OCI-LY1 (cell line): ENCODE measurements at regions not wholly inside any gene's neighbourhood (a gene's known extent, or its start where the extent isn't known, plus 50 kb on each side); places are given as distances from the start of the nearest gene placed in this dataset.
"Not testable (repeated sequence)": the region's sequence is repeated elsewhere in the genome, so short reads cannot be mapped to it uniquely, and the experiment has no call there.

Experiments used
- H2AFZ ChIP-seq: fragments of 200-600 bp; sonication (generic), shearing (Covaris generic); 2 replicates; pipeline ENCODE4 v1.6.0; 2014; ENCODE audit warnings: antibody characterized with exemption, mild to moderate bottlenecking, low read length
- H3F3A ChIP-seq: fragments of 200-600 bp; sonication (generic), shearing (Covaris generic); 2 replicates; pipeline ENCODE4 v1.6.0; 2014; ENCODE audit warnings: mild to moderate bottlenecking, antibody characterized with exemption, low read length, moderate library complexity; ENCODE audit not compliant: insufficient read depth
- H3K27ac ChIP-seq: fragments of 200-600 bp; sonication (generic); 2 replicates; pipeline ENCODE4 v1.5.1; 2014; ENCODE audit warnings: low read length, mixed run types, mild to moderate bottlenecking, low read depth; ENCODE audit not compliant: poor library complexity, severe bottlenecking
- H3K27me3 ChIP-seq: fragments of 200-600 bp; sonication (generic); 2 replicates; pipeline ENCODE4 v1.6.0; 2014; ENCODE audit warnings: antibody characterized with exemption, mild to moderate bottlenecking, low read length, moderate library complexity; ENCODE audit not compliant: insufficient read depth
- H3K36me3 ChIP-seq: fragments of 200-600 bp; sonication (generic); 2 replicates; pipeline ENCODE4 v1.6.1; 2014; ENCODE audit warnings: mild to moderate bottlenecking, antibody characterized with exemption, low read length, moderate library complexity, mixed read lengths; ENCODE audit not compliant: insufficient read depth
- H3K4me1 ChIP-seq: fragments of 200-600 bp; sonication (generic); 2 replicates; pipeline ENCODE4 v1.5.1; 2014; ENCODE audit warnings: mild to moderate bottlenecking, low read length, moderate library complexity; ENCODE audit not compliant: insufficient read depth, severe bottlenecking
- H3K4me2 ChIP-seq: fragments of 200-600 bp; sonication (generic), shearing (Covaris generic); 2 replicates; pipeline ENCODE4 v1.6.1; 2014; ENCODE audit warnings: low read length
- H3K4me3 ChIP-seq: fragments of 200-600 bp; sonication (generic); 2 replicates; pipeline ENCODE4 v1.5.1; 2014; ENCODE audit warnings: low read length, low read depth, mild to moderate bottlenecking, mixed read lengths; ENCODE audit not compliant: poor library complexity, severe bottlenecking
- H3K79me2 ChIP-seq: fragments of 200-600 bp; shearing (Covaris generic); 2 replicates; pipeline ENCODE4 v1.6.1; 2016; ENCODE audit warnings: mixed run types, low read length, mixed read lengths; ENCODE audit not compliant: insufficient read depth
- H3K9ac ChIP-seq: fragments of 200-600 bp; sonication (generic), shearing (Covaris generic); 2 replicates; pipeline ENCODE4 v1.6.1; 2014; ENCODE audit warnings: mild to moderate bottlenecking, low read length, mixed read lengths
- H3K9me2 ChIP-seq: fragments of 200-600 bp; sonication (generic), shearing (Covaris generic); 2 replicates; pipeline ENCODE4 v1.6.1; 2014; ENCODE audit warnings: low read depth, mild to moderate bottlenecking, low read length, mixed read lengths
- H3K9me3 ChIP-seq: fragments of 200-600 bp; shearing (Covaris generic); 2 replicates; pipeline ENCODE4 v1.6.1; 2014; ENCODE audit warnings: low read length, mixed read lengths
- H4K20me1 ChIP-seq: fragments of 200-600 bp; sonication (generic), shearing (Covaris generic); 2 replicates; pipeline ENCODE4 v1.6.0; 2016; ENCODE audit warnings: mild to moderate bottlenecking, low read length; ENCODE audit not compliant: insufficient read depth
- CTCF ChIP-seq: fragments of 200-600 bp; sonication (generic), shearing (Covaris generic); IDR thresholded peaks from 2 replicates; pipeline ENCODE4 v1.5.1; 2017; ENCODE audit warnings: mild to moderate bottlenecking, antibody characterized with exemption, low read length, moderate library complexity, mixed read lengths
- EZH2 ChIP-seq: fragments of 200-600 bp; sonication (generic), shearing (Covaris generic); IDR thresholded peaks from 2 replicates; pipeline ENCODE4 v1.8.0; 2017; ENCODE audit warnings: borderline replicate concordance, mixed run types, mild to moderate bottlenecking, antibody characterized with exemption, low read length, moderate library complexity, mixed read lengths

GRCh38 chr5:143980506-143980905 is 168.5 kb downstream of the HMHB1 start:
- H3K36me3 ChIP-seq: no peaks in the 10 kb centered on the region
- no peak overlapping the region for H3K4me2 ChIP-seq
- no peak overlapping the region for H3K27ac ChIP-seq
- H3K9ac ChIP-seq: no peak overlapping the region
- no peak overlapping the region for H3K4me3 ChIP-seq
- no peaks in the 10 kb centered on the region for H3K9me3 ChIP-seq
- no peaks in the 10 kb centered on the region for H3K4me1 ChIP-seq
- no peaks in the 10 kb centered on the region for H3K79me2 ChIP-seq
- H3K27me3 ChIP-seq: no peaks in the 10 kb centered on the region
- no peak for TF ChIP-seq EZH2
- no peak overlapping the region for H2AFZ ChIP-seq
- no peaks in the 10 kb centered on the region for H3K9me2 ChIP-seq
- H4K20me1 ChIP-seq: no peaks in the 10 kb centered on the region
- H3F3A ChIP-seq: no peaks in the 10 kb centered on the region

- not testable (repeated sequence) for H3K4me2 ChIP-seq, H3K9me3 ChIP-seq, H3K4me1 ChIP-seq, H3K9me2 ChIP-seq, H3K27me3 ChIP-seq, H3K79me2 ChIP-seq, H4K20me1 ChIP-seq, H3K9ac ChIP-seq, H2AFZ ChIP-seq, H3K27ac ChIP-seq, H3F3A ChIP-seq, H3K36me3 ChIP-seq, H3K4me3 ChIP-seq
Observed at GRCh38 chr5:143982957-143983356, 171.0 kb downstream of the HMHB1 start.

- Histone ChIP-seq H2AFZ (no peak overlapping the region), H3K27ac (no peak overlapping the region), H3K36me3 (no peaks in the 10 kb centered on the region), H3K4me1 (no peaks in the 10 kb centered on the region), H3K9me3 (no peaks in the 10 kb centered on the region), H3K4me3 (no peak overlapping the region), H4K20me1 (no peaks in the 10 kb centered on the region), H3K79me2 (no peaks in the 10 kb centered on the region), H3K4me2 (no peak overlapping the region), H3K9me2 (no peaks in the 10 kb centered on the region), H3F3A (no peaks in the 10 kb centered on the region), H3K9ac (no peak overlapping the region), H3K27me3 (no peaks in the 10 kb centered on the region)
- TF ChIP-seq CTCF: no peak
- TF ChIP-seq EZH2: no peak
Observed at GRCh38 chr5:143985832-143986515, 174.0 kb downstream of the HMHB1 start.

GRCh38 chr5:143986516-143987212 is 174.7 kb downstream of the HMHB1 start:
- TF ChIP-seq EZH2: no peak
- TF ChIP-seq CTCF: no peak
- Histone ChIP-seq H4K20me1 (no peaks in the 10 kb centered on the region), H2AFZ (no peak overlapping the region), H3K4me3 (no peak overlapping the region), H3K9me2 (no peaks in the 10 kb centered on the region), H3F3A (no peaks in the 10 kb centered on the region), H3K27ac (no peak overlapping the region), H3K79me2 (no peaks in the 10 kb centered on the region), H3K9me3 (no peaks in the 10 kb centered on the region), H3K36me3 (no peaks in the 10 kb centered on the region), H3K9ac (no peak overlapping the region), H3K4me1 (no peaks in the 10 kb centered on the region), H3K27me3 (no peaks in the 10 kb centered on the region), H3K4me2 (no peak overlapping the region)
